Smooth muscle cell (in vitro differentiated cells): ENCODE measurements at regions not wholly inside any gene's neighbourhood (a gene's known extent, or its start where the extent isn't known, plus 50 kb on each side); places are given as distances from the start of the nearest gene placed in this dataset.

Source experiments
- DNase-seq: peaks from one replicate; lab custom pipeline; 2025; ENCODE audit not compliant: unreplicated experiment; lab: John Stamatoyannopoulos, UW
- H2AFZ ChIP-seq: fragments of 200-600 bp; sonication (generic); 2 replicates; pipeline ENCODE4 v1.6.0; 2016; ENCODE audit warnings: antibody characterized with exemption, low read depth, mild to moderate bottlenecking
- H3F3A ChIP-seq: fragments of 200-600 bp; sonication (generic); 2 replicates; pipeline ENCODE4 v1.6.0; 2017; ENCODE audit warnings: antibody characterized with exemption, low read depth
- H3K27ac ChIP-seq: fragments of 200-600 bp; sonication (generic); 2 replicates; pipeline ENCODE4 v1.5.1; 2016; ENCODE audit warnings: low read depth, mild to moderate bottlenecking
- H3K27me3 ChIP-seq: fragments of 200-600 bp; sonication (generic); 2 replicates; pipeline ENCODE4 v1.6.1; 2016; ENCODE audit warnings: low read depth, mild to moderate bottlenecking
- H3K36me3 ChIP-seq: fragments of 200-600 bp; sonication (generic); 2 replicates; pipeline ENCODE4 v1.5.1; 2016; ENCODE audit warnings: low read depth
- H3K4me1 ChIP-seq: fragments of 200-600 bp; sonication (generic); 2 replicates; pipeline ENCODE4 v1.5.1; 2016; ENCODE audit warnings: low read depth
- H3K4me2 ChIP-seq: fragments of 200-600 bp; sonication (generic); 2 replicates; pipeline ENCODE4 v1.6.0; 2016; ENCODE audit warnings: mild to moderate bottlenecking
- H3K4me3 ChIP-seq: fragments of 200-600 bp; sonication (generic); 2 replicates; pipeline ENCODE4 v1.5.1; 2016; ENCODE audit warnings: mild to moderate bottlenecking
- H3K79me2 ChIP-seq: fragments of 200-600 bp; sonication (generic); 2 replicates; pipeline ENCODE4 v1.6.0; 2016; ENCODE audit warnings: low read depth, mild to moderate bottlenecking
- H3K9ac ChIP-seq: fragments of 200-600 bp; sonication (generic); 2 replicates; pipeline ENCODE4 v1.6.0; 2016; ENCODE audit warnings: low read depth
- H3K9me3 ChIP-seq: fragments of 200-600 bp; sonication (generic); replicated peaks from 2 replicates; pipeline ENCODE4 v1.5.1; 2016; ENCODE audit warnings: low read depth
- H4K20me1 ChIP-seq: fragments of 200-600 bp; sonication (generic); 2 replicates; pipeline ENCODE4 v1.6.0; 2016; ENCODE audit warnings: low read depth
- whole genome bisulfite sequencing: methylation state at CpG from one replicate; pipeline ENCODE4 v1.1.7; 2016; ENCODE audit warnings: low lambda C conversion rate; 5-methylcytosine and 5-hydroxymethylcytosine counted together
- TF ChIP-seq, protein P1 (sequence below): fragments of 200-600 bp; sonication (generic); IDR thresholded peaks from 2 replicates; pipeline ENCODE4 v1.5.1; 2017; ENCODE audit warnings: borderline replicate concordance, mild to moderate bottlenecking, antibody characterized with exemption; ENCODE audit not compliant: insufficient read depth, poor library complexity, severe bottlenecking

DNA sequence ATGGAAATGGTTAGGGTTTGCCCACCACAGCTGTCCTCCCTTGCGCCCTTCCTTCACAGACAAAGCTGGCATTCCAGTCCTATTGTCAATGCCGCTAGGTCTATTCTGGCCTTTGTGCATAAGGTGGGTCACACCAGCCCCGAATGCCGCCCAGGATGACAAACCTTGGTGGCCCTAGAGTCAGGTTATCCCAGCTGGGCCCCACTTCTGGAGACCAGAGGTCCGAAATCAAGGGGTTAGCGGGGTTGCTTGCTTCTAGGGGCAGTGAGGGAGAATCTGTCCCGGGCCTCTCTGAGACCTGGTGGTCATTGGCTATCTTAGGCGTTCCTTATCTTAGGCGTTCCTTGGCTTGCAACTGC, 472.1 kb downstream of the SOX9 start:
- H3K4me3 ChIP-seq: no peak overlapping the region
- no peaks in the 10 kb centered on the region for H3K27me3 ChIP-seq
- no peak overlapping the region for H3K27ac ChIP-seq
- peaks cover 39% of the 10 kb centered on the region for H3K79me2 ChIP-seq
- TF ChIP-seq, protein P1, sequence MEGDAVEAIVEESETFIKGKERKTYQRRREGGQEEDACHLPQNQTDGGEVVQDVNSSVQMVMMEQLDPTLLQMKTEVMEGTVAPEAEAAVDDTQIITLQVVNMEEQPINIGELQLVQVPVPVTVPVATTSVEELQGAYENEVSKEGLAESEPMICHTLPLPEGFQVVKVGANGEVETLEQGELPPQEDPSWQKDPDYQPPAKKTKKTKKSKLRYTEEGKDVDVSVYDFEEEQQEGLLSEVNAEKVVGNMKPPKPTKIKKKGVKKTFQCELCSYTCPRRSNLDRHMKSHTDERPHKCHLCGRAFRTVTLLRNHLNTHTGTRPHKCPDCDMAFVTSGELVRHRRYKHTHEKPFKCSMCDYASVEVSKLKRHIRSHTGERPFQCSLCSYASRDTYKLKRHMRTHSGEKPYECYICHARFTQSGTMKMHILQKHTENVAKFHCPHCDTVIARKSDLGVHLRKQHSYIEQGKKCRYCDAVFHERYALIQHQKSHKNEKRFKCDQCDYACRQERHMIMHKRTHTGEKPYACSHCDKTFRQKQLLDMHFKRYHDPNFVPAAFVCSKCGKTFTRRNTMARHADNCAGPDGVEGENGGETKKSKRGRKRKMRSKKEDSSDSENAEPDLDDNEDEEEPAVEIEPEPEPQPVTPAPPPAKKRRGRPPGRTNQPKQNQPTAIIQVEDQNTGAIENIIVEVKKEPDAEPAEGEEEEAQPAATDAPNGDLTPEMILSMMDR: no peak
- peaks cover 28% of the 10 kb centered on the region for H4K20me1 ChIP-seq
- WGBS: 80% methylated on average over 9 of the region's 9 CpGs
- no peaks in the 10 kb centered on the region for H3K36me3 ChIP-seq
- no peak overlapping the region for H3K9ac ChIP-seq
- H3K9me3 ChIP-seq: no peaks in the 10 kb centered on the region
- H3F3A ChIP-seq: no peaks in the 10 kb centered on the region
- H3K4me2 ChIP-seq: peak overlapping the region; percentile 94
- DNase-seq: no peak
- peaks cover 3% of the 10 kb centered on the region for H3K4me1 ChIP-seq
- no peak overlapping the region for H2AFZ ChIP-seq

DNA sequence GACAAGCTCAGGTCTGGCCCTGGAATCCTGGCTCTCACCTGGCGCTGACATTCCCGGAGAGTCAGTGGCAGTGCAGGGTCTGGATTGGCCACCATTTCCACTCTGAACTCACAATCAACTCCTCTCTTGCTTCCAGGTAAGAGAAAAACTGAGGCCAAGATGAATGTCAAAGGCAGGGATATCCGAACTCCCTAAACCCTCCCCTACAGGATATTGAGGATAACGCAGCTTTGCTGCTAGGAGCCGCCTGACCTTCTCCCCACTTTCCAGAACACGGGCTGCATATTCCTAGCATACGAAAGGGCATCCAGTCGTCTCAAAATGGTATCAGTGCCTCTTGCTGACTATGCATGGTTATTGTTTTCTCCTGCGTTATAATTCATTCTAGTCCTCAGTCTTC, 473.4 kb downstream of the SOX9 start:
- Histone ChIP-seq H3K4me1 (no peaks in the 10 kb centered on the region), H3K79me2 (peaks cover 32% of the 10 kb centered on the region), H3F3A (no peaks in the 10 kb centered on the region), H3K27ac (no peak overlapping the region), H3K9ac (no peak overlapping the region), H3K4me3 (no peak overlapping the region), H3K9me3 (no peaks in the 10 kb centered on the region), H2AFZ (no peak overlapping the region), H4K20me1 (peaks cover 24% of the 10 kb centered on the region), H3K27me3 (no peaks in the 10 kb centered on the region), H3K4me2 (no peak overlapping the region), H3K36me3 (no peaks in the 10 kb centered on the region)
- DNase-seq: no peak
- 64% methylated on average over 9 of the region's 9 CpGs for whole genome bisulfite sequencing
- TF ChIP-seq, protein P1: no peak
